Middle frontal gyrus (tissue), 1 donor: ENCODE measurements at regions not wholly inside any gene's neighbourhood (a gene's known extent, or its start where the extent isn't known, plus 50 kb on each side); places are given as distances from the start of the nearest gene placed in this dataset.

ENCODE experiments used
- DNase-seq: peaks from one replicate; pipeline ENCODE4 v3.0.0-alpha.2; 2015; ENCODE audit warnings: low spot score; ENCODE audit errors: extremely low spot score

DNA sequence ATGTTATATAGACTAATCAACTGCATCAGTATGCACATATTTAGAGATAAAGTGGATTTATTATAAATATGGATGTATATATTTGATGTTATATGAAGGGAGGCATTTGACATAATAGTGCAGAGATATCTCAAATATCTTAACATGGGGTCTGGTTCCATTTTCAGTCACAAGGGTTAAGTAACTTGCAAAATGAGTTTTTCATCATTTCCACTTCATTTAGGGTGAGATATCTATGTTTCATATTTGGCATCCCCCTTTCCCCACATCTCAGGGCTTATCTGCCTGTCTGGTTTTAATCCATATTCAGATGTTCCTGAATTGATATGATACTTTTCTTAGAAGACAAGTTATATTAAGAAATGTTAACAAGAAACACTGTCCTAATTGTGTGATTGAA lies 2141.2 kb downstream of the PCDH9 start:
- DNase-seq, result no peak

- DNase-seq, result no peak
Measured at GRCh38 chr13:65085977-65086376, 2144.2 kb downstream of the PCDH9 start.

DNA sequence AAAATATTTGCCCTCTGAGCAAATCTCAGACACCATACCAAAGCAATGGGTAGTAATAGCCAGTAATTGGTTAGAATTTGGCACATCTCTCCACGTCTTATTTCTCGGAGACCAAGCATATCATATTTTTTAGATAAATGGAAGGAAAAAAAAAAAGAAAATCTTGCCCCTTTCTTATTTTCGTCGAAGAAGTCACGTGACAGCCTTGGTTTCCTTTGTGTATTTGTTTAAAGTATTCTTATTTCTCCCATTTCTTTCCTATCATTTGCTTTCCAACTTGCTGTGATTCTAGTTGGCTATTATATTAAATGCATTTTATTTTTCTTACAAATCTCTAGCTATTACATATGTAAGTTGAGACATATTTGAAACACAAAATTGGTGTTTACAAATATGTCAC lies 2155.9 kb downstream of the PCDH9 start:
- no peak for DNase-seq

GRCh38 chr13:65064967-65065366 lies 2165.2 kb downstream of the PCDH9 start:
- DNase-seq, result no peak

DNA sequence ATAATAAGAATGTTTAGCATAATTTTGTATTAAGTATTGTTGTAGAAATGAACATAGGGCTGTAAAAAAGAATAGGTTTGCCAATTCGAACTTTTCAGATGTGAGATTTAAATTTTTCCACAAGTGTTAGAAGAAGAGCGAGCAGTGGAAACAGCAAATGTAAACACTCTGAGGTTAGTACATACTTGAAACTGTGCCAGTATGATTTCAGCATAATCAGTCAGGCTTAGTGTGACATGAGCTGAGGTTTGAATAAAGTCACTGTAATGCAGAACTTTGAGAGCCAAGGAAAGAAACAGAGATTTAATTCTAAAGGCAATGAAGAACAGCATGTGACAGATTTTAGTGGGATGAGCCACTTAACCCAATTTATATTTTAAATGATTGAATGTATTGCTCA lies 2166.4 kb downstream of the PCDH9 start:
- no peak for DNase-seq

GRCh38 chr13:65057986-65058385 lies 2172.2 kb downstream of the PCDH9 start:
- no peak for DNase-seq

GRCh38 chr13:65054277-65054676 lies 2175.9 kb downstream of the PCDH9 start:
- no peak for DNase-seq

GRCh38 chr13:65036999-65037398 lies 2193.1 kb downstream of the PCDH9 start:
- DNase-seq, result no peak

DNA sequence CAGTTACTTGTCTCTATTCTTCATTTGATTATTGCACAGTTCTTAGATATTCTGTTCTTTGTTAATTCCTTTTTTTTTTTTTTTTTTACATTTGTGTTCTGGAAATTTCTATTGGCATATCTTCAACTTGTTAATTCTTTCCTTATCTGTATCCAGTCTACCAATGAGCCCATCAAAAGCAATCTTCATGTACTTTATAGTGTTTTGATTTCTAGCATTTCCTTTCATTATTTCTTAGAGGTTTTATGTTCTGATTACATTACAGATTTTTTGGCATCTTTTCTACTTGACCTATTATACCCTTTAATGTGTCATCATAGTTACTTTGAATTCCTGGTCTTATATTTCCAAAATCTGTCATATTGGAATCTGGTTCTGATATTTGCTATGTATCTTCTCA lies 2194.8 kb downstream of the PCDH9 start:
- no peak for DNase-seq

DNA sequence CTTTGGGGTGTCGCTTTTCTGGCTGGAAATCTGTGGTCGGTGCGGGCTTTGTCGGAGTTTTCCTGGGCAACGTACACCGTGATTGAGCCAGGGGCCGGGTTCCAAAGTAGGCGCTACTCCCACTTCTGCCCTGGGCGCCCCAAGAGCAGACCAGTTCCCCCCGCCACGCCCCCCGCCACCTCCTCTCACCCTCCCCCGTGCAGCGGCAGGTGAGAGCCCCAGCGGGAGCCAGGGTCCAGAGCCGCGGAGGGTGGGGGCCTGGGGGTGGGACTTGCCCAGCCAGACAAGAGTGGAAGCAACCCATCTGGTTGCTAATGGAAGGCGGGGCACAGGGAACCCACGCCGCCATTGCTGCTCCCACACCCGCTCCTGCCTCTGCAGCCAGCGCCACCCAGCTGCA lies 2195.9 kb downstream of the PCDH9 start:
- no peak for DNase-seq

DNA sequence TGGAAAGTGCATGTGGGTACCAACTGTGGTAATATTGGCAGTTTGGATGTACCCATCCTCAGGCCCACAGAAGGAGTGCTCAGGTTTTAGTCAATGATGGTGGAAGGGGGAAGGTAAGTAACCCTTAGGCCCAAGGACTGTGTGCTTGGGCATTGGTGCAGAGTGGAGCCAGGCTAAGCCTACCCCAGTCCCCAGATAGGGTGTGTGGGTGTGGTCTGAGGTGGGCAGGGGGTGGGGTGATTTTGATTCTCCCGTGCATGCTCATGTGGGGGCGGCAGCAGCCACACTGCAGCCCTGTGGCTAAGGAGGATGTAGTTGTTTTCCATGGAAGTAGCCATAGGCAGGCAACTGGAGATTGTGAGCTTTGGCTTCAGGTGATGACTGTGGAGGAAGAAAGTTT lies 2197.3 kb downstream of the PCDH9 start:
- DNase-seq, result no peak

GRCh38 chr13:65028101-65028500 lies 2202.0 kb downstream of the PCDH9 start:
- DNase-seq, result no peak

- DNase-seq, result no peak
Measured at GRCh38 chr13:65026505-65026904, 2203.6 kb downstream of the PCDH9 start.

- DNase-seq, result no peak
Measured at GRCh38 chr13:65011378-65011777, 2218.8 kb downstream of the PCDH9 start.

GRCh38 chr13:64997438-64997837 lies 2232.7 kb downstream of the PCDH9 start:
- no peak for DNase-seq

DNA sequence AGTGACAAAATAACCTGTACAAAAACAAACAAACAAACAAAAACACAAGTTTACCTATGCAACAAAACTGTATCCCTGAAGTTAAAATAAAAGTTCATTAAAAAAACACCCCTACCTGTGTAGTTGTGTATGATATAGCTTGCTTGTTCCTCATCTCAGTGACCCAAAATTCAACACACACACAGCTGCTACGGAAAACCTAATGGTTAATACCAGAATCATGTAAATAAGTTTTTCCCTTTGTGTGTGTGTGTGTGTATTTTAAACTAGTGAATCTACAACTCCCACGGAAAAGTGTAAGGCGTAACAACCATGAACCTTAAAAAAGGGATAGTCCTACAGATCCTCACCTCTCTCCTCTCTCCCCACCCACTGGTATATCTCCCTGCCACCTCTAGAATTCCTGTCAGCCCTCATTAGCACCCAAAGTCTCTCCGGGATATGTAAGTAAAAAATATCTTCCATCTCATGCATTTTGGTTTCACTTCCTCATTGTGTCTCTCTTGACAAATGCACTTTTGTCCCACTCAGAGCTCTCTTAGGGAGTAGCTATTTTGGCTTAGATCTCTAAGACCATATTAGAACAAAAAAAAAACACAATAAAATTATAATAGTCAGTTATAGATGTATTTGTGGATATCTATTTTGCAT lies 2236.5 kb downstream of the PCDH9 start:
- DNase-seq, result no peak

DNA sequence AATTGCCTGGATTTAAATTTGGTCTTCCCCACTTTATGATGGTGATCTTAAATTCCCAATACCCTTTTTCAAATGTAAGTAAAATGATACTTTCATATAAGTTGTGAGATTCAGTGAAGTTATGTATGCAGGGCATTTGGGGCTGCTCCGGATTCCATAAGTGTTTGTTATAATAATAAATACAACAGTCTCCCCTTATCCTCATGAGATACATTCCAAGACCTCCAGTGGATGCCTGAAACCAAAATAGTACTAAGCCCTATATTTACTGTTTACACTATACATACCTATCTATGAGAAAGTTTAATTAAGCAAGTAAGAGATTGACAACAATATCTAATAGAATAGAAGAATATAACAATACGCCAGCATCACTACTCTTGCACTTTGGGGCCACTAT lies 2237.8 kb downstream of the PCDH9 start:
- DNase-seq, result no peak

GRCh38 chr13:64985075-64985474 lies 2245.1 kb downstream of the PCDH9 start:
- no peak for DNase-seq

GRCh38 chr13:64962404-64962803 lies 2267.7 kb downstream of the PCDH9 start:
- no peak for DNase-seq

DNA sequence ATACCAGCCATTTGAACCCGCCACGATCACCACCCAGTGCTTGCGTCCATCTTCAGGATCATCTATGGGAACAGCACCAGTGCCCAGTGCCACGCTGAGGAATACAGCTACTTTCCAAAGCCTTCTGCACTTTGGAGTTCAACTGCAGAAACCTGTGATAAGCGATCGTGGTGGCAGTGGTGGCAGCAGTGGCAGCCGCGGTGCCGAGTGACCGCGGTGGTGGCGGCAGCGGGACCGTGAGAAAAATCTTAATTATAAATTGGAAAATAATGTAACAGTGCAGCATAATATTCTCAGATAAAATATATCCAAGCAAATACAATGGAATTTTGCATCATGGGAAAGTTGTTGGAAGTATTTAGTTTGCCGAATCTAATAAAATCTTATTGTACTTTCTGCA lies 2270.9 kb downstream of the PCDH9 start:
- DNase-seq, result no peak

DNA sequence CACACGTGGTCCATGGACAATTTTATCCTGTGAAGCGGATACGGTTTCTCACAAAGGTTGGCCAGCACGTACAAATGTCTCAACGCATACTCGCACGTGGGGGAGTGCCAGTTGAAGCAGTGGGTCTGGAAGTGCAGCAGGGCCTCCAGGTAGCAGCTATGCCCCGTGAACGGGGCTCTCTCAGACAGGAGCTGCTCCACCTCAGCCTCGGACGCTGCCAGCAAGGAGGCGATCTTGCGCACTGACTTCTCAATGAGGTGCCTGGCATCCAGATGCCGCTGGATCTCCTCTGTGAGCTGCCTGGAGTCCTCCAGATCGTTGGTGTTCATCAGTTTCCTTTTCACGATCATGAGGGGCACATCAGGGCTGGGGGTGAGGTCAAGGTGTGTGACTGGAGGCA lies 2272.0 kb downstream of the PCDH9 start:
- no peak for DNase-seq

GRCh38 chr13:64938660-64939059 lies 2291.5 kb downstream of the PCDH9 start:
- DNase-seq, result no peak

GRCh38 chr13:64937302-64937701 lies 2292.8 kb downstream of the PCDH9 start:
- no peak for DNase-seq

- DNase-seq, result no peak
Measured at GRCh38 chr13:64936879-64937278, 2293.3 kb downstream of the PCDH9 start.
